ENCODE measurements at regions not wholly inside any gene's neighbourhood (a gene's known extent, or its start where the extent isn't known, plus 50 kb on each side); places are given as distances from the start of the nearest gene placed in this dataset.

DNA sequence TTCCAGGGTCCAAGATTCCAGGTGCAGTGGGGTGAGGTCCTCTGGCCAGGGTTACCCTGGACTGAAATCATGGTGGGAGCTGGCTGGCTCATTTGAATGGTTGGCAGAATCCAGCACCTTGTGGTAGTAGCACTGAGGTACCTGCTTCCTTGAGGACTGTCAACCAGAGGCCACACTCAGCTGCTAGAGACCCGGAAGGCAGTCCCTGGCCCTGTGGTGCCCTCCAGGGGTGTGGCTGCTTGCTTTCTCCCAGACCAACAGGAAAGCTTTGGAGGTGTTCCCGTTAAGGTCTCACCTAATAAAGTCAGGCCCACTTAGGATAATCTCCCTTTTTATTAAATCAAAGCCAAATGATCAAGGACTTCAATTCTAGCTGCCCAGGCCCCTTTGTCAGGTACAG is 107.7 kb upstream of the GDF10 start:
- TF ChIP-seq, protein P1, sequence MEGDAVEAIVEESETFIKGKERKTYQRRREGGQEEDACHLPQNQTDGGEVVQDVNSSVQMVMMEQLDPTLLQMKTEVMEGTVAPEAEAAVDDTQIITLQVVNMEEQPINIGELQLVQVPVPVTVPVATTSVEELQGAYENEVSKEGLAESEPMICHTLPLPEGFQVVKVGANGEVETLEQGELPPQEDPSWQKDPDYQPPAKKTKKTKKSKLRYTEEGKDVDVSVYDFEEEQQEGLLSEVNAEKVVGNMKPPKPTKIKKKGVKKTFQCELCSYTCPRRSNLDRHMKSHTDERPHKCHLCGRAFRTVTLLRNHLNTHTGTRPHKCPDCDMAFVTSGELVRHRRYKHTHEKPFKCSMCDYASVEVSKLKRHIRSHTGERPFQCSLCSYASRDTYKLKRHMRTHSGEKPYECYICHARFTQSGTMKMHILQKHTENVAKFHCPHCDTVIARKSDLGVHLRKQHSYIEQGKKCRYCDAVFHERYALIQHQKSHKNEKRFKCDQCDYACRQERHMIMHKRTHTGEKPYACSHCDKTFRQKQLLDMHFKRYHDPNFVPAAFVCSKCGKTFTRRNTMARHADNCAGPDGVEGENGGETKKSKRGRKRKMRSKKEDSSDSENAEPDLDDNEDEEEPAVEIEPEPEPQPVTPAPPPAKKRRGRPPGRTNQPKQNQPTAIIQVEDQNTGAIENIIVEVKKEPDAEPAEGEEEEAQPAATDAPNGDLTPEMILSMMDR (IDR thresholded peaks at IDR 0.05): no peak
- no peak for TF ChIP-seq POLR2A (IDR thresholded peaks at IDR 0.05)
